ENCODE measurements at regions not wholly inside any gene's neighbourhood (a gene's known extent, or its start where the extent isn't known, plus 50 kb on each side); places are given as distances from the start of the nearest gene placed in this dataset.

GRCh38 chr5:8434501-8434900 is 565.6 kb downstream of the MTRR start:
- Histone ChIP-seq H3K4me1 (ENCODE audit: insufficient read depth, low read length) (no peaks in the 10 kb centered on the region), H3K27me3 (ENCODE audit: control insufficient read depth in 1 of 2, insufficient read depth in 2 of 2, low read length in 2 of 2) (no peaks in the 10 kb centered on the region), H3K27ac (ENCODE audit: low read depth in 1 of 2, low read length in 2 of 2) (no peak overlapping the region), H3K9me3 (ENCODE audit: control insufficient read depth in 1 of 2, insufficient read depth in 1 of 2, low read length in 2 of 2) (peaks cover 0 to 11% of the 10 kb centered on the region in 2 experiments), H3K4me3 (ENCODE audit: low read length) (no peak overlapping the region), H3K36me3 (ENCODE audit: insufficient read depth, low read length) (no peaks in the 10 kb centered on the region)
- H3K36me3 Mint-ChIP-seq (ENCODE audit: low read depth): no peaks in the 10 kb centered on the region
- H3K27me3 Mint-ChIP-seq: no peaks in the 10 kb centered on the region
- no peak for TF ChIP-seq CTCF (IDR thresholded peaks at IDR 0.05)
- H3K27ac Mint-ChIP-seq: no peak overlapping the region
- ATAC-seq (ENCODE audit: poor library complexity) (no peak), DNase-seq (no peak)
- H3K9me3 Mint-ChIP-seq: peaks cover 5% of the 10 kb centered on the region
- POLR2A ChIA-PET: no interaction called here
- intact Hi-C loops (cut with DNase I, micrococcal nuclease): no loop called here
- CTCF ChIA-PET: no interaction called here
- no peaks in the 10 kb centered on the region for H3K4me1 Mint-ChIP-seq (ENCODE audit: low read depth)
- H3K4me3 Mint-ChIP-seq: no peak overlapping the region

- ATAC-seq (ENCODE audit: poor library complexity) (no peak), DNase-seq (no peak)
- Mint-ChIP-seq H3K36me3 (ENCODE audit: low read depth) (no peaks in the 10 kb centered on the region), H3K4me3 (no peak overlapping the region), H3K27me3 (no peaks in the 10 kb centered on the region), H3K27ac (no peak overlapping the region), H3K4me1 (ENCODE audit: low read depth) (no peaks in the 10 kb centered on the region), H3K9me3 (peaks cover 5% of the 10 kb centered on the region)
- intact Hi-C loops (cut with DNase I, micrococcal nuclease): no loop called here
- Histone ChIP-seq H3K4me1 (ENCODE audit: insufficient read depth, low read length) (no peaks in the 10 kb centered on the region), H3K9me3 (ENCODE audit: control insufficient read depth in 1 of 2, insufficient read depth in 1 of 2, low read length in 2 of 2) (no peaks in the 10 kb centered on the region), H3K27me3 (ENCODE audit: control insufficient read depth in 1 of 2, insufficient read depth in 2 of 2, low read length in 2 of 2) (no peaks in the 10 kb centered on the region), H3K36me3 (ENCODE audit: insufficient read depth, low read length) (no peaks in the 10 kb centered on the region), H3K27ac (ENCODE audit: low read depth in 1 of 2, low read length in 2 of 2) (no peak overlapping the region), H3K4me3 (ENCODE audit: low read length) (no peak overlapping the region)
- no peak for TF ChIP-seq CTCF (IDR thresholded peaks at IDR 0.05)
- POLR2A ChIA-PET: no interaction called here
- CTCF ChIA-PET: no interaction called here
Measured at GRCh38 chr5:8436924-8437323, 568.0 kb downstream of the MTRR start.

DNA sequence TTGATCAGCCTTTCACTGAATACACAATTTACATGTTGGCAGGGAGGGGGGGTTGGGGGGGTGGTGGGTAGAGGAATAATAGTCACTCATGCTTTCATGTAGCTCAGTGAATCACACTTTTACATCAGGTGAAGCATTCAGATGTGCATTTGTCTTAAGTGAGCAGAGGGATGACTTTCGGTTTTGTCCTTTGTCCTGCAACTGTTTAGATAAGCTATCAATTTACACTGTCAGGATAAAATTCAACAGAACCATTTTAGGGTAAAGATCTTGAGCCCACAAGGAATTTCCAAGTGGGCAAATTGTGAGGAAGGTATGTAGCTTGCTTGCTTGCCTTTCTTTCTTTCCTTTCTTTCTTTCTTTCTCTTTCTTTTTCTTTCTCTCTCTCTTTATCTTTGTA is 576.2 kb downstream of the MTRR start:
- Histone ChIP-seq H3K9me3 (ENCODE audit: control insufficient read depth in 1 of 2, insufficient read depth in 1 of 2, low read length in 2 of 2) (no peaks in the 10 kb centered on the region), H3K36me3 (ENCODE audit: insufficient read depth, low read length) (no peaks in the 10 kb centered on the region), H3K4me1 (ENCODE audit: insufficient read depth, low read length) (no peaks in the 10 kb centered on the region), H3K27me3 (ENCODE audit: control insufficient read depth in 1 of 2, insufficient read depth in 2 of 2, low read length in 2 of 2) (no peaks in the 10 kb centered on the region), H3K27ac (ENCODE audit: low read depth in 1 of 2, low read length in 2 of 2) (no peak overlapping the region), H3K4me3 (ENCODE audit: low read length) (no peak overlapping the region)
- peaks cover 16% of the 10 kb centered on the region for H3K36me3 Mint-ChIP-seq (ENCODE audit: low read depth)
- no peak for ATAC-seq (ENCODE audit: poor library complexity)
- no peaks in the 10 kb centered on the region for H3K9me3 Mint-ChIP-seq
- no peak for DNase-seq
- no peak overlapping the region for H3K27ac Mint-ChIP-seq
- CTCF ChIA-PET: no interaction called here
- H3K4me3 Mint-ChIP-seq: no peak overlapping the region
- intact Hi-C loops (cut with DNase I, micrococcal nuclease): no loop called here
- no peaks in the 10 kb centered on the region for H3K27me3 Mint-ChIP-seq
- POLR2A ChIA-PET: no interaction called here
- no peaks in the 10 kb centered on the region for H3K4me1 Mint-ChIP-seq (ENCODE audit: low read depth)
- TF ChIP-seq CTCF (IDR thresholded peaks at IDR 0.05): no peak
